ENCODE measurements at regions not wholly inside any gene's neighbourhood (a gene's known extent, or its start where the extent isn't known, plus 50 kb on each side); places are given as distances from the start of the nearest gene placed in this dataset.

- TF ChIP-seq CTCF (IDR thresholded peaks at IDR 0.05; ENCODE audit: insufficient read depth, low read length, poor library complexity, severe bottlenecking), result no peak
- H3K27me3 ChIP-seq (ENCODE audit: control insufficient read depth, insufficient read depth, low read length), result no peaks in the 10 kb centered on the region
- DNase-seq (ENCODE audit: low read depth), result no peak
- H3K36me3 ChIP-seq (ENCODE audit: control insufficient read depth, insufficient read depth, low read length), result no peaks in the 10 kb centered on the region
- no peak overlapping the region for H3K4me3 ChIP-seq (ENCODE audit: low read depth, low read length)
Measured at GRCh38 chr3:5384557-5385236, 197.2 kb downstream of the EDEM1 start.

GRCh38 chr3:5388091-5388490 is 200.6 kb downstream of the EDEM1 start:
- Histone ChIP-seq H3K36me3 (ENCODE audit: control insufficient read depth, insufficient read depth, low read length) (no peaks in the 10 kb centered on the region), H3K27me3 (ENCODE audit: control insufficient read depth, insufficient read depth, low read length) (no peaks in the 10 kb centered on the region), H3K4me3 (ENCODE audit: low read depth, low read length) (no peak overlapping the region)
- no peak for DNase-seq (ENCODE audit: low read depth)
- TF ChIP-seq CTCF (IDR thresholded peaks at IDR 0.05; ENCODE audit: insufficient read depth, low read length, poor library complexity, severe bottlenecking), result no peak

GRCh38 chr3:5389057-5389456 is 201.6 kb downstream of the EDEM1 start:
- no peak for TF ChIP-seq CTCF (IDR thresholded peaks at IDR 0.05; ENCODE audit: insufficient read depth, low read length, poor library complexity, severe bottlenecking)
- Histone ChIP-seq H3K4me3 (ENCODE audit: low read depth, low read length) (no peak overlapping the region), H3K36me3 (ENCODE audit: control insufficient read depth, insufficient read depth, low read length) (no peaks in the 10 kb centered on the region), H3K27me3 (ENCODE audit: control insufficient read depth, insufficient read depth, low read length) (no peaks in the 10 kb centered on the region)
- peak; percentile 67 for DNase-seq (ENCODE audit: low read depth)

- H3K36me3 ChIP-seq (ENCODE audit: control insufficient read depth, insufficient read depth, low read length), result no peaks in the 10 kb centered on the region
- no peak for DNase-seq (ENCODE audit: low read depth)
- no peak for TF ChIP-seq CTCF (IDR thresholded peaks at IDR 0.05; ENCODE audit: insufficient read depth, low read length, poor library complexity, severe bottlenecking)
- H3K27me3 ChIP-seq (ENCODE audit: control insufficient read depth, insufficient read depth, low read length), result no peaks in the 10 kb centered on the region
- H3K4me3 ChIP-seq (ENCODE audit: low read depth, low read length), result no peak overlapping the region
Measured at GRCh38 chr3:5390221-5390620, 202.7 kb downstream of the EDEM1 start.

- Histone ChIP-seq H3K36me3 (ENCODE audit: control insufficient read depth, insufficient read depth, low read length) (no peaks in the 10 kb centered on the region), H3K4me3 (ENCODE audit: low read depth, low read length) (no peak overlapping the region), H3K27me3 (ENCODE audit: control insufficient read depth, insufficient read depth, low read length) (no peaks in the 10 kb centered on the region)
- DNase-seq (ENCODE audit: low read depth), result no peak
- no peak for TF ChIP-seq CTCF (IDR thresholded peaks at IDR 0.05; ENCODE audit: insufficient read depth, low read length, poor library complexity, severe bottlenecking)
Measured at GRCh38 chr3:5390936-5391625, 203.6 kb downstream of the EDEM1 start.
